Stomach (tissue), 8 donors: ENCODE measurements at regions not wholly inside any gene's neighbourhood (a gene's known extent, or its start where the extent isn't known, plus 50 kb on each side); places are given as distances from the start of the nearest gene placed in this dataset.

Experiments
- DNase-seq, 2 donors: peaks; one replicate each; pipeline versions ENCODE4 v3.0.0 to v3.0.0-alpha.2; 2013 to 2019
- H3K27ac ChIP-seq, 5 donors: fragments of 200-600 bp in 4 of 5; sonication (generic) in 4 of 5; one replicate each; pipeline ENCODE4 v1.5.1; 2013 to 2019; ENCODE audit warnings: mild to moderate bottlenecking in 1 of 5, moderate library complexity in 1 of 5
- H3K27me3 ChIP-seq, 3 donors: fragments of 200-600 bp; sonication (generic); one replicate each; pipeline ENCODE4 v1.5.1; 2017 to 2019; ENCODE audit warnings: mixed run types in 1 of 3
- H3K36me3 ChIP-seq, 4 donors: fragments of 200-600 bp; sonication (generic); 1 replicate in 3 of 4; 2 replicates in 1 of 4; pipeline ENCODE4 v1.5.1; 2016 to 2019
- H3K4me1 ChIP-seq, 4 donors: fragments of 200-600 bp; sonication (generic); one replicate each; pipeline ENCODE4 v1.5.1; 2016 to 2019
- H3K4me3 ChIP-seq, 4 donors: fragments of 200-600 bp; sonication (generic) in 3 of 4; one replicate each; pipeline ENCODE4 v1.5.1; 2016 to 2019; ENCODE audit warnings: mild to moderate bottlenecking in 1 of 4
- H3K9me3 ChIP-seq, 4 donors: fragments of 200-600 bp; sonication (generic); one replicate each; pipeline ENCODE4 v1.5.1; 2016 to 2019
- CTCF ChIP-seq, 7 experiments: fragments of 450-650 bp in 4 of 7; fragments of 200-600 bp in 3 of 7; sonication (generic) in 3 of 7; IDR thresholded peaks; one replicate each; pipeline ENCODE4 v1.5.1; 2016 to 2019; ENCODE audit warnings: antibody characterized with exemption in 7 of 7, control low read depth in 2 of 7, mild to moderate bottlenecking in 1 of 7
- EP300 ChIP-seq: sonication (generic); formaldehyde crosslinking; IDR thresholded peaks from one replicate; pipeline ENCODE4 v1.6.1; 2017; ENCODE audit warnings: antibody characterized with exemption
- POLR2A ChIP-seq, 4 donors: fragments of 450-650 bp; IDR thresholded peaks; one replicate each; pipeline ENCODE4 v1.6.1; 2016; ENCODE audit warnings: antibody characterized with exemption in 4 of 4, control low read depth in 2 of 4, mild to moderate bottlenecking in 1 of 4, moderate library complexity in 1 of 4
- POLR2AphosphoS5 ChIP-seq, 3 donors: sonication (generic); formaldehyde crosslinking; IDR thresholded peaks; one replicate each; pipeline ENCODE4 v1.6.1; 2016; ENCODE audit warnings: antibody characterized with exemption in 3 of 3
- WGBS, 5 donors: extraction: QIAGEN DNeasy Blood & Tissue Kit in 3 of 5; methylation state at CpG; one replicate each; pipeline versions ENCODE4 v1.1.5 to v1.1.7; 2013 to 2018; 5-methylcytosine and 5-hydroxymethylcytosine counted together
- intact Hi-C: fragments of 100-400 bp; cut with DNase I; formaldehyde crosslinking; loops from one replicate; pipeline ENCODE4 v1.15.1; 2023; ENCODE audit warnings: low total_unique reads
- donor health status: healthy with polysubstance abuse.
- donor health status: Bipolar disorder and iron deficiency.
- donor health status: healthy.

- H3K9me3 ChIP-seq: no peaks in the 10 kb centered on the region
- no peak for TF ChIP-seq POLR2A (IDR thresholded peaks at IDR 0.05)
- TF ChIP-seq POLR2AphosphoS5 (IDR thresholded peaks at IDR 0.05): no peak
- no peak for TF ChIP-seq EP300
- H3K27ac ChIP-seq: no peak overlapping the region
- intact Hi-C loops: no loop called here
- H3K4me1 ChIP-seq: peaks cover 0 to 10% (median 0%) of the 10 kb centered on the region in 4 donors
- DNase-seq: no peak
- 94 to 96% (median 95%) methylated on average over 3 of the region's 3 CpGs for WGBS, 5 donors
- no peaks in the 10 kb centered on the region for H3K27me3 ChIP-seq
- H3K4me3 ChIP-seq: no peak overlapping the region
- no peaks in the 10 kb centered on the region for H3K36me3 ChIP-seq
Observed at GRCh38 chr5:172541773-172542136, 87.4 kb upstream of the SH3PXD2B start.

- WGBS, 5 donors: 59 to 77% (median 74%) methylated on average over 13 of the region's 13 CpGs
- no peaks in the 10 kb centered on the region for H3K36me3 ChIP-seq
- intact Hi-C loops: no loop called here
- H3K4me3 ChIP-seq: no peak overlapping the region
- no peak overlapping the region for H3K27ac ChIP-seq
- no peak for TF ChIP-seq POLR2A (IDR thresholded peaks at IDR 0.05)
- TF ChIP-seq CTCF (IDR thresholded peaks at IDR 0.05): no peak
- no peak for TF ChIP-seq POLR2AphosphoS5 (IDR thresholded peaks at IDR 0.05)
- no peak for TF ChIP-seq EP300
- H3K4me1 ChIP-seq: peaks cover 0 to 10% (median 0%) of the 10 kb centered on the region in 4 donors
- peak in 1 of 2 donors; percentile 82 for DNase-seq
- H3K9me3 ChIP-seq: no peaks in the 10 kb centered on the region
- no peaks in the 10 kb centered on the region for H3K27me3 ChIP-seq
Observed at GRCh38 chr5:172541099-172541772, 86.9 kb upstream of the SH3PXD2B start.

- Histone ChIP-seq H3K36me3 (no peaks in the 10 kb centered on the region), H3K4me1 (peaks cover 0 to 10% (median 0%) of the 10 kb centered on the region in 4 donors), H3K4me3 (no peak overlapping the region), H3K27ac (no peak overlapping the region), H3K9me3 (no peaks in the 10 kb centered on the region), H3K27me3 (no peaks in the 10 kb centered on the region)
- WGBS, 5 donors: 78 to 87% (median 85%) methylated on average over 5 of the region's 5 CpGs
- DNase-seq: no peak
- TF ChIP-seq CTCF (IDR thresholded peaks at IDR 0.05): no peak
- no peak for TF ChIP-seq POLR2A (IDR thresholded peaks at IDR 0.05)
- no peak for TF ChIP-seq EP300
- TF ChIP-seq POLR2AphosphoS5 (IDR thresholded peaks at IDR 0.05): no peak
- intact Hi-C loops: no loop called here
Observed at GRCh38 chr5:172540099-172540870, 86.0 kb upstream of the SH3PXD2B start.

GRCh38 chr5:172535108-172535445 lies 80.8 kb upstream of the SH3PXD2B start:
- TF ChIP-seq POLR2A (IDR thresholded peaks at IDR 0.05) (no peak), EP300 (no peak), POLR2AphosphoS5 (IDR thresholded peaks at IDR 0.05) (no peak), CTCF (IDR thresholded peaks at IDR 0.05) (no peak)
- H3K27ac ChIP-seq: no peak overlapping the region
- H3K36me3 ChIP-seq: no peaks in the 10 kb centered on the region
- peaks cover 0 to 22% (median 9%) of the 10 kb centered on the region in 4 donors for H3K4me1 ChIP-seq
- WGBS, 5 donors: 64 to 83% (median 70%) methylated on average over 2 of the region's 2 CpGs
- no peaks in the 10 kb centered on the region for H3K9me3 ChIP-seq
- H3K4me3 ChIP-seq: no peak overlapping the region
- H3K27me3 ChIP-seq: no peaks in the 10 kb centered on the region
- DNase-seq: no peak
- intact Hi-C loops: no loop called here
